ENCODE measurements at regions not wholly inside any gene's neighbourhood (a gene's known extent, or its start where the extent isn't known, plus 50 kb on each side); places are given as distances from the start of the nearest gene placed in this dataset.

GRCh38 chr2:120570546-120570945 lies 165.1 kb upstream of the GLI2 start:
- Histone ChIP-seq H3K9me3 (no peaks in the 10 kb centered on the region), H3K4me3 (ENCODE audit: low read depth, low read length) (no peak overlapping the region), H3K36me3 (no peaks in the 10 kb centered on the region), H3K4me1 (no peaks in the 10 kb centered on the region), H3K27me3 (no peaks in the 10 kb centered on the region)
- no peak for DNase-seq
- no peak for TF ChIP-seq CTCF (IDR thresholded peaks at IDR 0.05; ENCODE audit: low read depth, low read length)

GRCh38 chr2:120571015-120571728 lies 164.5 kb upstream of the GLI2 start:
- H3K9me3 ChIP-seq, result no peaks in the 10 kb centered on the region
- TF ChIP-seq CTCF (IDR thresholded peaks at IDR 0.05; ENCODE audit: low read depth, low read length), result no peak
- H3K36me3 ChIP-seq, result no peaks in the 10 kb centered on the region
- H3K4me1 ChIP-seq, result no peaks in the 10 kb centered on the region
- no peaks in the 10 kb centered on the region for H3K27me3 ChIP-seq
- DNase-seq, result no peak
- no peak overlapping the region for H3K4me3 ChIP-seq (ENCODE audit: low read depth, low read length)

GRCh38 chr2:120572226-120572625 lies 163.4 kb upstream of the GLI2 start:
- no peaks in the 10 kb centered on the region for H3K27me3 ChIP-seq
- no peaks in the 10 kb centered on the region for H3K4me1 ChIP-seq
- H3K9me3 ChIP-seq, result no peaks in the 10 kb centered on the region
- no peak for DNase-seq
- H3K36me3 ChIP-seq, result no peaks in the 10 kb centered on the region
- no peak overlapping the region for H3K4me3 ChIP-seq (ENCODE audit: low read depth, low read length)
- TF ChIP-seq CTCF (IDR thresholded peaks at IDR 0.05; ENCODE audit: low read depth, low read length), result no peak

- Histone ChIP-seq H3K4me3 (ENCODE audit: low read depth, low read length) (no peak overlapping the region), H3K27me3 (no peaks in the 10 kb centered on the region), H3K4me1 (no peaks in the 10 kb centered on the region), H3K9me3 (no peaks in the 10 kb centered on the region), H3K36me3 (no peaks in the 10 kb centered on the region)
- no peak for TF ChIP-seq CTCF (IDR thresholded peaks at IDR 0.05; ENCODE audit: low read depth, low read length)
- no peak for DNase-seq
Observed at GRCh38 chr2:120574620-120575019, 161.0 kb upstream of the GLI2 start.

GRCh38 chr2:120575966-120576365 lies 159.7 kb upstream of the GLI2 start:
- Histone ChIP-seq H3K4me3 (ENCODE audit: low read depth, low read length) (no peak overlapping the region), H3K4me1 (no peaks in the 10 kb centered on the region), H3K27me3 (no peaks in the 10 kb centered on the region), H3K9me3 (no peaks in the 10 kb centered on the region), H3K36me3 (no peaks in the 10 kb centered on the region)
- DNase-seq, result no peak
- TF ChIP-seq CTCF (IDR thresholded peaks at IDR 0.05; ENCODE audit: low read depth, low read length), result no peak
